ENCODE measurements at regions not wholly inside any gene's neighbourhood (a gene's known extent, or its start where the extent isn't known, plus 50 kb on each side); places are given as distances from the start of the nearest gene placed in this dataset.
A peak's percentile ranks its signal among the peaks of the same experiment; 100 is the strongest.

DNA sequence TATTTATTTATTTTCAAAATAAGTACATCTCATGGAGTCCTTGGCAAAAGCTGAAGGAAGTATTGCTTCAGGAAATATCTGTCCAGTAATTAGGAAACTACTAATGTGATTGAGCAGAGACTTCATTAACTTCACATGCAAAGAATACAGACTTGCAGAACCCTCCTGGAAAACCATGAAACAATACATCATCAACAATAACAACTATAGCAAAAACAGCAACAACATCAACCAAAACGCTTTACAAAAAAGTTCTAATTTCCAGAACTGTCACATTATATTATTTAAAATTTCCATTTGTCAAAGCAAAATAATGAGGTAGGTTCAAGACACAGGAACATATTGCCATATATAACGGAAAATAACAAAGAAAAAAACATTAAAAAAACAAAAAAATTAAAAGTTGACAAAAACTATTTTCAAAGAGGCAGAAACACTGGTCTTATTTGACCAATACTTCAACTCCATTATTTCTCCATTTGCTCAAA is 79.8 kb upstream of the TOP3B start:
- no peaks in the 10 kb centered on the region for H3K9me3 ChIP-seq
- no peak overlapping the region for H3K27ac ChIP-seq (ENCODE audit: low read length)
- ChIA-PET CTCF (no interaction called here), POLR2A (no interaction called here)
- H3K36me3 ChIP-seq (ENCODE audit: control insufficient read depth in 2 of 2, extremely low read depth in 1 of 2, insufficient read depth in 1 of 2, low read length in 1 of 2), result no peaks in the 10 kb centered on the region
- H3K4me1 ChIP-seq (ENCODE audit: control insufficient read depth in 1 of 2, extremely low read depth in 1 of 2, insufficient read depth in 2 of 2, low read length in 2 of 2), result no peaks in the 10 kb centered on the region
- no CpG with 5 or more reads among the region's 2 CpGs for WGBS (ENCODE audit: insufficient coverage)
- no peaks in the 10 kb centered on the region for H3K36me3 Mint-ChIP-seq
- H3K4me3 Mint-ChIP-seq, result no peak overlapping the region
- no peaks in the 10 kb centered on the region for H3K9me3 Mint-ChIP-seq
- peaks cover 2 to 29% of the 10 kb centered on the region in 2 experiments for H3K27me3 ChIP-seq (replicated peaks in 1 of 2; ENCODE audit: control insufficient read depth in 2 of 2, extremely low read depth in 1 of 2, insufficient read depth in 2 of 2, low read length in 1 of 2)
- peaks cover 16 to 46% of the 10 kb centered on the region in 2 donors for H3K27me3 Mint-ChIP-seq
- H3K4me3 ChIP-seq (ENCODE audit: control insufficient read depth in 1 of 2, extremely low read depth in 1 of 2, low read length in 1 of 2), result no peak overlapping the region
- no peak for DNase-seq
- H3K4me1 Mint-ChIP-seq, result no peaks in the 10 kb centered on the region
- no peak for ATAC-seq (replicated peaks in 1 of 4)
- H3K27ac Mint-ChIP-seq, result no peak overlapping the region

DNA sequence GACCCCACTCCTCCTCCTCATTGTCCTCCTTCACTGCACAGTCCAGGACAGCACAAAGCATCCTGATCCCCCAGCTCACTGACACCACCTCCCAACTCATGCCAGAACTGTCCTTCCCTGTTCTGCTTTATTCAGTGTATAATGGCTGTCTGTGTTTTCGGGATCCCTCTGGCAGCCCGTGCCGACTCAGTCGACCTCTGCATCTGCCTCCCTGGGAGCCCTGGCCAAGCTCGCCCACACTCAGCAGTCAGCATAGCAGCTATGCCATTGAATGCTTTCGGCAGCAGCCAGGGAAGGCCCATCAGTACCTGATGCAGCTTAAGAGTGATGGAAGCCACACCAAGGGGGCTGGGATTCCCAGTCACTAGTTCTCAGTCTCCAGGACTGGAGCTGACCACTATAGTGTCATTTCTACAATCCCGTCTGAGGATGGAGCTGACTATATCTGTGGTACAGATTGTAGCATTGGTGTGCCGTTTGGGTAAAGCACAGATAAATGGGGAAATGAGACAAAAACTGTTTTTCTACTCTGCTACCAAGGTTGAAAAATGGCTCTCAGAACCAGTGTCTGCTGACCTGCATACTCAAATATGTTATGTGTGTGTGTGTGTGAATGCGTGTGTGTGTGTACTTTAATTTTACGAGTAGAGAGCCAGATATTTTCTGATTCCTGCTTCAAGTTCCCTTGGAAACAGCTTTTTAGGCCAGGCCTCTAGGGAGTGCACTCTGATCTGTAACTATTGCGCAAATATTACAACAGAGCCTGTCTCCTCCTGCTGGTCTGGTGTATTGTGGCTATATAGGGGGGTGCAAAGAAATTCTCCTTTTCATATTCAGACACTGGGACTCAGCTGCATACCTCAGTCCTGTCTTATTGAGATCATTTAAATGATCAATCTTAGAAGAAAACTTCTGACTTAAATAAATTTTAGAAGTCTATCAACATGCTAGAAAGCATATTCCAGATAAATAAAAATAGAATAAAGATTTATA is 78.8 kb upstream of the TOP3B start:
- Histone ChIP-seq H3K9me3 (no peaks in the 10 kb centered on the region), H3K4me3 (ENCODE audit: control insufficient read depth in 1 of 2, extremely low read depth in 1 of 2, low read length in 1 of 2) (no peak overlapping the region), H3K4me1 (ENCODE audit: control insufficient read depth in 1 of 2, extremely low read depth in 1 of 2, insufficient read depth in 2 of 2, low read length in 2 of 2) (no peaks in the 10 kb centered on the region), H3K36me3 (ENCODE audit: control insufficient read depth in 2 of 2, extremely low read depth in 1 of 2, insufficient read depth in 1 of 2, low read length in 1 of 2) (no peaks in the 10 kb centered on the region), H3K27ac (ENCODE audit: low read length) (no peak overlapping the region), H3K27me3 (replicated peaks in 1 of 2; ENCODE audit: control insufficient read depth in 2 of 2, extremely low read depth in 1 of 2, insufficient read depth in 2 of 2, low read length in 1 of 2) (peaks cover 2 to 37% of the 10 kb centered on the region in 2 experiments)
- Mint-ChIP-seq H3K36me3 (no peaks in the 10 kb centered on the region), H3K4me3 (no peak overlapping the region), H3K27ac (no peak overlapping the region), H3K9me3 (no peaks in the 10 kb centered on the region), H3K27me3 (peaks cover 16 to 50% of the 10 kb centered on the region in 2 donors), H3K4me1 (no peaks in the 10 kb centered on the region)
- no peak for DNase-seq
- ATAC-seq (replicated peaks in 1 of 4), result no peak
- 89% methylated on average over 8 of the region's 11 CpGs for WGBS (ENCODE audit: insufficient coverage)
- ChIA-PET POLR2A (no interaction called here), CTCF (no interaction called here)

DNA sequence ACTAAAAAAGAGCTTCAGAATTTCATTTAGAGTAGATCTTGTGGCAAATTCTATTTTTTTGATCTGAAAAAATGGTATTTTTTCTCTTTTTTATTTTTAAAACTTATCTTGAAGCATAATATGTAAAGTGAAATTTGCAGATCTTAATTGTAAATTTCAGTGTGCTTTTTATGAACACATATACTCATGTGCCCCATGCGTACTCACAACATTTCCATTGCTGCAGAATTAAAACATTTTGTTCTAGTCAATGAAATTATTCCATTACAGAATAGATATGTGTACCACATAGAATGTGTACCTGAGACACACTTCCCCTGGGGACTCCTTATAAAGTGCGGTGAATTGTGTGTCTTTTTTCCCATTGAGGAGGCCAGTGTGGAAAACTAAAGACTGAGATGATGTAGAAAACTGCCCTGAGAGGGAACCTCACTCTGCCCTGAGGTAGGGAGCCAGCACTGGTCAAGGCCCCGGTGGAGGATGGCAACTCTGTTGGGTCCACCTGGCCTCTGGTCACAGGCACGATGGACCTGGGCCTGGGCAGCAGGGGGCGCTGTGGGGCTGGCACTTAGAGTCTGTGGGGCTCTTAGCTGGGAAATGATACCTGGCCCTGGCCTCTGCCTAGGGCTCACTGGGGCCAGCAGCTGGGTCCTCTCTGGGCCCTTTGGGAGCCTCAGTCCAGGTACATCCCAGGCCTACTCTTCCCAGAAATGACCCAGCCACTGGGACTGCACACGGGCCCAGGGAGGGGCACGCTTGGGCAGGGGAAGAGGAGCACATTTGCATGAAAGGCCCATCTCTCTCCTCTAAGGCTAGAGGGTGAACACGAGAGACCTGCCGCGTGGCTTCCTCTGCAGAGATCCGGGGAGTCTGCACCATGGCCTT is 77.9 kb upstream of the TOP3B start:
- no peaks in the 10 kb centered on the region for H3K4me1 ChIP-seq (ENCODE audit: control insufficient read depth in 1 of 2, extremely low read depth in 1 of 2, insufficient read depth in 2 of 2, low read length in 2 of 2)
- H3K9me3 Mint-ChIP-seq, result no peaks in the 10 kb centered on the region
- ChIA-PET CTCF (no interaction called here), POLR2A (no interaction called here)
- H3K27me3 ChIP-seq (replicated peaks in 1 of 2; ENCODE audit: control insufficient read depth in 2 of 2, extremely low read depth in 1 of 2, insufficient read depth in 2 of 2, low read length in 1 of 2), result peaks cover 2 to 37% of the 10 kb centered on the region in 2 experiments
- no peak overlapping the region for H3K4me3 Mint-ChIP-seq
- no peak overlapping the region for H3K4me3 ChIP-seq (ENCODE audit: control insufficient read depth in 1 of 2, extremely low read depth in 1 of 2, low read length in 1 of 2)
- no peak overlapping the region for H3K27ac Mint-ChIP-seq
- no peaks in the 10 kb centered on the region for H3K36me3 ChIP-seq (ENCODE audit: control insufficient read depth in 2 of 2, extremely low read depth in 1 of 2, insufficient read depth in 1 of 2, low read length in 1 of 2)
- WGBS (ENCODE audit: insufficient coverage), result 43% methylated on average over 7 of the region's 11 CpGs
- DNase-seq (peak in 24 of 35 experiments; percentile 1 to 48 (median 24)), ATAC-seq (replicated peaks in 1 of 4) (peak in 1 of 4 experiments; percentile 35)
- H3K36me3 Mint-ChIP-seq, result no peaks in the 10 kb centered on the region
- H3K4me1 Mint-ChIP-seq, result no peaks in the 10 kb centered on the region
- peaks cover 16 to 53% of the 10 kb centered on the region in 2 donors for H3K27me3 Mint-ChIP-seq
- no peak overlapping the region for H3K27ac ChIP-seq (ENCODE audit: low read length)
- no peaks in the 10 kb centered on the region for H3K9me3 ChIP-seq

DNA sequence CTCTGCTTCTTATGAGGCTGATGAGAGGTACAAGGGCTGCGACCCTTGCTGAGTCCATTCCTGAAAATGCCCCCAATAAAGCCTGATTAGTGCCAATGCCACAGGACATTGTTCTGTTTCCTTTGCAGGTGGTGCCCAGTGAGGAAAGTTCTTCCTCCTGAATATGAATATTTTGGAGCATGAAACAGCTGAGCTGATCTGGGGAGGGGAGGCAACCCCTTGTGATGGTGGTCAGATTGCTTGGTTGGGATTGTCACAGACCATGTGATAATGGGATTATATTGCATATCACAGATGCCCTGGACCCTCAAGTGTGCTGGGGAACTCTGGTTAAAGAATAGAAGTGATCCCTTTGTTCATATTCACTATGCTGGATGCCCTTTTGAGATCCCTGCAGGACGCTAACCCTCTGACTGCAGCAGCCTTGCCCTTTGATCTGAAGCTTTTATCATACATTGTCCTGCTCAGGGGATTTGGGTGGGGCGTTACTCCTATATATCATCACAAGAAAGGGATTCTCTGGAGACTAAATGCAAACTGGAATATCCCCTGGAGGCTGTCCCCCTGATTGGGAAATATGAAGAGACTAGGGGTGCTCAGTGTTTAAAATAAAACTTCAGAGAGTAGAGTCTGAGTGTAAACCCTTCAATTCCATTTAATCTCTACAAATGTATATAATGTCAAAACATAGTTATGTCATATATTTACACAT is 76.9 kb upstream of the TOP3B start:
- Histone ChIP-seq H3K27ac (ENCODE audit: low read length) (no peak overlapping the region), H3K27me3 (replicated peaks in 1 of 2; ENCODE audit: control insufficient read depth in 2 of 2, extremely low read depth in 1 of 2, insufficient read depth in 2 of 2, low read length in 1 of 2) (peaks cover 2 to 37% of the 10 kb centered on the region in 2 experiments), H3K4me1 (ENCODE audit: control insufficient read depth in 1 of 2, extremely low read depth in 1 of 2, insufficient read depth in 2 of 2, low read length in 2 of 2) (no peaks in the 10 kb centered on the region), H3K4me3 (ENCODE audit: control insufficient read depth in 1 of 2, extremely low read depth in 1 of 2, low read length in 1 of 2) (no peak overlapping the region), H3K36me3 (ENCODE audit: control insufficient read depth in 2 of 2, extremely low read depth in 1 of 2, insufficient read depth in 1 of 2, low read length in 1 of 2) (no peaks in the 10 kb centered on the region), H3K9me3 (no peaks in the 10 kb centered on the region)
- H3K4me1 Mint-ChIP-seq, result no peaks in the 10 kb centered on the region
- ATAC-seq (replicated peaks in 1 of 4), result no peak
- no peak overlapping the region for H3K4me3 Mint-ChIP-seq
- ChIA-PET CTCF (interaction anchor here in 1 of 2 donors (0.7 kb wide), 1 partner anchor 47 kb away, joined by 3 read pairs; no protein-coding TSS in a partner anchor), POLR2A (no interaction called here)
- H3K36me3 Mint-ChIP-seq, result no peaks in the 10 kb centered on the region
- H3K9me3 Mint-ChIP-seq, result no peaks in the 10 kb centered on the region
- H3K27me3 Mint-ChIP-seq, result peaks cover 18 to 56% of the 10 kb centered on the region in 2 donors
- no peak overlapping the region for H3K27ac Mint-ChIP-seq
- DNase-seq, result no peak
- WGBS (ENCODE audit: insufficient coverage), result 80% methylated on average over 1 of the region's 3 CpGs

DNA sequence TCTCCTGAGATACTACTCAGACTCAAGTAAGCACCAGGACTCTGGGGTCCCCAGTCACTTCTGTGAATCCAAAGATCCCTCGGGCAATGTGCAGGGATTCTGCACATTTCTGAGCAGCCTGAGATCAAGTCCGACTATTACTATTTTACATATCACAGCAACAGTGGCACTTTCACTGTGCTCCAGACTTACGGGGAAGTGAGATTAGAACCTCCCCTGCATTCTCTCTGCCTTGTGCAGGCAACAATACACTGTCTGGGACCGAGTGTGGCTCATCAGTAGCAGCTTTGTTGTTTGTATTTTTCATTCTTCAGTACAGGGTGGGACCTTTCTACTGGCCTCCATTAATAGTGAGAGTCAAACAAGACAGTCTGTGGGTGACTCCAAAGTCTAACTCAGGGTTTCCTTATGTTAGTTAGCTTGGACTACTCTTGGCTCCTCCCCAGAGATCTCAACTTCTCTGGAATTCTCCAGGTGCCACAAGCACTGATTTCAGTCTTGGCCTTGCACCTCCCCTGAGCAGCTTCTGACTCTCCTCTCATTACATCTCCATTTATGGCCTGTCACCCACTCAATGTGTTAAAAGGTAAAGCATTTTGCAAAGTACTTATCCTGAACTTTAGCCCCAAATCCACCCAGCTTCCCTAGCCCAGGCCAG is 76.2 kb upstream of the TOP3B start:
- no peak overlapping the region for H3K27ac ChIP-seq (ENCODE audit: low read length)
- no peaks in the 10 kb centered on the region for H3K36me3 Mint-ChIP-seq
- H3K36me3 ChIP-seq (ENCODE audit: control insufficient read depth in 2 of 2, extremely low read depth in 1 of 2, insufficient read depth in 1 of 2, low read length in 1 of 2), result no peaks in the 10 kb centered on the region
- H3K4me3 Mint-ChIP-seq, result no peak overlapping the region
- no peaks in the 10 kb centered on the region for H3K9me3 Mint-ChIP-seq
- H3K9me3 ChIP-seq, result no peaks in the 10 kb centered on the region
- no peaks in the 10 kb centered on the region for H3K4me1 Mint-ChIP-seq
- ATAC-seq (replicated peaks in 1 of 4) (no peak), DNase-seq (no peak)
- H3K27me3 Mint-ChIP-seq, result peaks cover 20 to 63% of the 10 kb centered on the region in 2 donors
- POLR2A ChIA-PET, result no interaction called here
- H3K4me3 ChIP-seq (ENCODE audit: control insufficient read depth in 1 of 2, extremely low read depth in 1 of 2, low read length in 1 of 2), result no peak overlapping the region
- CTCF ChIA-PET, result interaction anchor here in 1 of 2 donors (0.7 kb wide), 1 partner anchor 48 kb away, joined by 3 read pairs; no protein-coding TSS in a partner anchor
- H3K27ac Mint-ChIP-seq, result no peak overlapping the region
- H3K4me1 ChIP-seq (ENCODE audit: control insufficient read depth in 1 of 2, extremely low read depth in 1 of 2, insufficient read depth in 2 of 2, low read length in 2 of 2), result no peaks in the 10 kb centered on the region
- H3K27me3 ChIP-seq (replicated peaks in 1 of 2; ENCODE audit: control insufficient read depth in 2 of 2, extremely low read depth in 1 of 2, insufficient read depth in 2 of 2, low read length in 1 of 2), result peaks cover 2 to 37% of the 10 kb centered on the region in 2 experiments
- 67% methylated on average over 1 of the region's 4 CpGs for WGBS (ENCODE audit: insufficient coverage)
